Endothelial cell of umbilical vein (primary cell): ENCODE measurements at regions not wholly inside any gene's neighbourhood (a gene's known extent, or its start where the extent isn't known, plus 50 kb on each side); places are given as distances from the start of the nearest gene placed in this dataset.

ENCODE experiments used
- CTCF ChIP-seq, 2 donors: IDR thresholded peaks; 1 replicate in 1 of 2; 2 replicates in 1 of 2; pipeline ENCODE4 v1.5.1; 2011; ENCODE audit warnings: low read length in 2 of 2, mild to moderate bottlenecking in 2 of 2, moderate library complexity in 2 of 2, control low read depth in 1 of 2, inconsistent platforms in 1 of 2, low read depth in 1 of 2; ENCODE audit not compliant: insufficient read depth in 1 of 2; ENCODE audit errors: extremely low read depth in 1 of 2
- EZH2 ChIP-seq: IDR thresholded peaks from 2 replicates; pipeline ENCODE4 v1.6.1; 2012; ENCODE audit warnings: borderline replicate concordance, low read depth, mild to moderate bottlenecking, moderate library complexity, low read length, inconsistent platforms; ENCODE audit not compliant: severe bottlenecking
- FOS ChIP-seq: IDR thresholded peaks from 2 replicates; pipeline ENCODE4 v1.6.1; 2011; ENCODE audit warnings: mild to moderate bottlenecking, low read length, moderate library complexity, borderline replicate concordance; ENCODE audit not compliant: insufficient read depth
- MAX ChIP-seq: IDR thresholded peaks from 2 replicates; pipeline ENCODE4 v1.6.1; 2011; ENCODE audit not compliant: insufficient read depth, insufficient read length
- POLR2A ChIP-seq: IDR thresholded peaks from 2 replicates; pipeline ENCODE4 v1.6.1; 2012; ENCODE audit warnings: low read depth, mild to moderate bottlenecking, control low read depth, low read length
- POLR2AphosphoS5 ChIP-seq: IDR thresholded peaks from 2 replicates; pipeline ENCODE4 v1.6.1; 2012; ENCODE audit warnings: low read depth, mild to moderate bottlenecking, control low read depth, low read length, moderate library complexity; ENCODE audit not compliant: insufficient read depth

- no peak for TF ChIP-seq CTCF (IDR thresholded peaks at IDR 0.05; ENCODE audit: extremely low read depth in 1 of 2, insufficient read depth in 1 of 2, low read depth in 1 of 2, low read length in 2 of 2)
- TF ChIP-seq POLR2A, result no peak
- TF ChIP-seq EZH2, result no peak
- TF ChIP-seq POLR2AphosphoS5, result no peak
- TF ChIP-seq FOS, result no peak
- no peak for TF ChIP-seq MAX
Measured at GRCh38 chr1:177700856-177701255, 269.0 kb downstream of the SEC16B start.
